ENCODE measurements at regions not wholly inside any gene's neighbourhood (a gene's known extent, or its start where the extent isn't known, plus 50 kb on each side); places are given as distances from the start of the nearest gene placed in this dataset.
"Not testable (repeated sequence)": the region's sequence is repeated elsewhere in the genome, so short reads cannot be mapped to it uniquely, and the experiment has no call there.

- no peak for DNase-seq (ENCODE audit: low spot score)
Observed at GRCh38 chr7:49479936-49480544, 293.4 kb upstream of the VWC2 start.

- DNase-seq (ENCODE audit: low spot score), result no peak
Observed at GRCh38 chr7:49481075-49481474, 292.4 kb upstream of the VWC2 start.

- DNase-seq (ENCODE audit: low spot score), result peak; percentile 37
Observed at GRCh38 chr7:49483142-49483541, 290.3 kb upstream of the VWC2 start.

- DNase-seq (ENCODE audit: low spot score), result no peak
Observed at GRCh38 chr7:49486974-49487829, 286.2 kb upstream of the VWC2 start.

GRCh38 chr7:49487830-49488140 is 285.7 kb upstream of the VWC2 start:
- DNase-seq (ENCODE audit: low spot score), result no peak

GRCh38 chr7:49488573-49488972 is 284.9 kb upstream of the VWC2 start:
- no peak for DNase-seq (ENCODE audit: low spot score)

GRCh38 chr7:49497471-49497870 is 276.0 kb upstream of the VWC2 start:
- DNase-seq (ENCODE audit: low spot score), result no peak

- peak; percentile 51 for DNase-seq (ENCODE audit: low spot score)
Observed at GRCh38 chr7:49500741-49501140, 272.7 kb upstream of the VWC2 start.

GRCh38 chr7:49507206-49507605 is 266.2 kb upstream of the VWC2 start:
- DNase-seq (ENCODE audit: low spot score), result not testable (repeated sequence)

- DNase-seq (ENCODE audit: low spot score), result no peak
Observed at GRCh38 chr7:49513911-49514310, 259.5 kb upstream of the VWC2 start.

GRCh38 chr7:49520951-49521350 is 252.5 kb upstream of the VWC2 start:
- DNase-seq (ENCODE audit: low spot score), result no peak

GRCh38 chr7:49522111-49522510 is 251.3 kb upstream of the VWC2 start:
- DNase-seq (ENCODE audit: low spot score), result peak; percentile 77

- peak; percentile 41 for DNase-seq (ENCODE audit: low spot score)
Observed at GRCh38 chr7:49523870-49524269, 249.6 kb upstream of the VWC2 start.

GRCh38 chr7:49527182-49527581 is 246.3 kb upstream of the VWC2 start:
- no peak for DNase-seq (ENCODE audit: low spot score)

GRCh38 chr7:49530481-49530880 is 243.0 kb upstream of the VWC2 start:
- no peak for DNase-seq (ENCODE audit: low spot score)

- DNase-seq (ENCODE audit: low spot score), result no peak
Observed at GRCh38 chr7:49563693-49564378, 209.6 kb upstream of the VWC2 start.

- no peak for DNase-seq (ENCODE audit: low spot score)
Observed at GRCh38 chr7:49564379-49564714, 209.1 kb upstream of the VWC2 start.

GRCh38 chr7:49577576-49577975 is 195.9 kb upstream of the VWC2 start:
- DNase-seq (ENCODE audit: low spot score), result no peak

- no peak for DNase-seq (ENCODE audit: low spot score)
Observed at GRCh38 chr7:49579408-49579807, 194.0 kb upstream of the VWC2 start.

- no peak for DNase-seq (ENCODE audit: low spot score)
Observed at GRCh38 chr7:49580000-49580399, 193.4 kb upstream of the VWC2 start.

GRCh38 chr7:49580761-49581160 is 192.7 kb upstream of the VWC2 start:
- DNase-seq (ENCODE audit: low spot score), result no peak

- no peak for DNase-seq (ENCODE audit: low spot score)
Observed at GRCh38 chr7:49583440-49583839, 190.0 kb upstream of the VWC2 start.
